GM23338 (cell line): ENCODE measurements at regions not wholly inside any gene's neighbourhood (a gene's known extent, or its start where the extent isn't known, plus 50 kb on each side); places are given as distances from the start of the nearest gene placed in this dataset.

ENCODE experiments used
- ATAC-seq: fragments of 200-7000 bp; cut with Tn5 transposase; 3 replicates; pipeline ENCODE4 v1.9.1; 2020
- DNase-seq: peaks from one replicate; pipeline ENCODE4 v3.0.0-alpha.2; 2015; ENCODE audit warnings: low spot score
- H2AFZ ChIP-seq: fragments of 200-600 bp; sonication (generic); 2 replicates; pipeline ENCODE4 v1.8.0; 2016; ENCODE audit warnings: antibody characterized with exemption, mild to moderate bottlenecking, moderate library complexity
- H3F3A ChIP-seq: fragments of 200-600 bp; sonication (generic); replicated peaks from 2 replicates; pipeline ENCODE4 v1.8.0; 2017; ENCODE audit warnings: antibody characterized with exemption, mixed run types, low read depth
- H3K27ac ChIP-seq: fragments of 200-600 bp; sonication (generic); 2 replicates; pipeline ENCODE4 v1.6.1; 2016; ENCODE audit warnings: low read depth
- H3K27me3 ChIP-seq: fragments of 200-600 bp; sonication (generic); 2 replicates; pipeline ENCODE4 v1.8.0; 2016; ENCODE audit warnings: mild to moderate bottlenecking, mixed run types, moderate library complexity; ENCODE audit not compliant: insufficient read depth
- H3K36me3 ChIP-seq: fragments of 200-600 bp; sonication (generic); 2 replicates; pipeline ENCODE4 v1.8.0; 2016; ENCODE audit warnings: mild to moderate bottlenecking; ENCODE audit not compliant: insufficient read depth
- H3K4me1 ChIP-seq: fragments of 200-600 bp; sonication (generic); 2 replicates; pipeline ENCODE4 v1.8.0; 2016; ENCODE audit warnings: mild to moderate bottlenecking, moderate library complexity; ENCODE audit not compliant: insufficient read depth
- H3K4me2 ChIP-seq: fragments of 200-600 bp; sonication (generic); 2 replicates; pipeline ENCODE4 v1.7.1; 2017; ENCODE audit warnings: mixed run types
- H3K4me3 ChIP-seq: fragments of 200-600 bp; sonication (generic); 2 replicates; pipeline ENCODE4 v1.6.1; 2016; ENCODE audit warnings: mixed run types
- H3K79me2 ChIP-seq: fragments of 200-600 bp; sonication (generic); replicated peaks from 2 replicates; pipeline ENCODE4 v1.8.0; 2017; ENCODE audit warnings: mild to moderate bottlenecking; ENCODE audit not compliant: insufficient read depth
- H3K9me2 ChIP-seq: fragments of 200-600 bp; sonication (generic); 2 replicates; pipeline ENCODE4 v1.8.0; 2017; ENCODE audit not compliant: insufficient read depth
- H4K20me1 ChIP-seq: fragments of 200-600 bp; sonication (generic); replicated peaks from 2 replicates; pipeline ENCODE4 v1.8.0; 2017; ENCODE audit warnings: mild to moderate bottlenecking; ENCODE audit not compliant: insufficient read depth
- H3K27ac Mint-ChIP-seq: 2 replicates; pipeline ENCODE4 v1.8.0; 2020; ENCODE audit warnings: inconsistent platforms, mild to moderate bottlenecking, moderate library complexity, mixed read lengths
- H3K27me3 Mint-ChIP-seq: 3 replicates; pipeline ENCODE4 v1.8.0; 2022; ENCODE audit warnings: low read depth, mild to moderate bottlenecking, moderate library complexity, mixed read lengths, inconsistent platforms; ENCODE audit not compliant: insufficient read depth, poor library complexity
- H3K36me3 Mint-ChIP-seq: 3 replicates; pipeline ENCODE4 v1.8.0; 2021; ENCODE audit warnings: low read depth, mild to moderate bottlenecking, inconsistent platforms, moderate library complexity, mixed read lengths
- H3K4me1 Mint-ChIP-seq: 3 replicates; pipeline ENCODE4 v1.8.0; 2020; ENCODE audit warnings: mild to moderate bottlenecking, inconsistent platforms, mixed read lengths
- H3K4me3 Mint-ChIP-seq: 3 replicates; pipeline ENCODE4 v1.8.0; 2021; ENCODE audit warnings: moderate library complexity, mild to moderate bottlenecking, inconsistent platforms, mixed read lengths
- H3K9me3 Mint-ChIP-seq: 3 replicates; pipeline ENCODE4 v1.8.0; 2020; ENCODE audit warnings: moderate library complexity, mild to moderate bottlenecking, inconsistent platforms, mixed read lengths
- CREB1 ChIP-seq: fragments of 250-450 bp; sonication (Bioruptor Pico); IDR thresholded peaks from 2 replicates; pipeline ENCODE4 v1.5.0; 2020; ENCODE audit warnings: low read depth, mild to moderate bottlenecking, moderate library complexity
- EZH2 ChIP-seq: fragments of 200-600 bp; sonication (generic); IDR thresholded peaks from one replicate; pipeline ENCODE4 v1.8.0; 2017; ENCODE audit warnings: antibody characterized with exemption, mild to moderate bottlenecking, low read depth; ENCODE audit not compliant: unreplicated experiment
- EZH2phosphoT487 ChIP-seq: fragments of 200-600 bp; sonication (generic); IDR thresholded peaks from one replicate; pipeline ENCODE4 v1.8.1; 2018; ENCODE audit warnings: antibody characterized with exemption; ENCODE audit not compliant: unreplicated experiment
- JUNB ChIP-seq: IDR thresholded peaks from one replicate; pipeline ENCODE4 v1.6.1; 2016; ENCODE audit warnings: antibody characterized with exemption; ENCODE audit not compliant: unreplicated experiment
- NANOG ChIP-seq: IDR thresholded peaks from 2 replicates; pipeline ENCODE4 v1.6.1; 2016; ENCODE audit warnings: antibody characterized with exemption, borderline replicate concordance
- POLR2AphosphoS5 ChIP-seq: IDR thresholded peaks from 2 replicates; pipeline ENCODE4 v1.6.1; 2016; ENCODE audit warnings: antibody characterized with exemption, low read depth
- STAT1 ChIP-seq: IDR thresholded peaks from one replicate; pipeline ENCODE4 v1.6.1; 2016; ENCODE audit warnings: antibody characterized with exemption; ENCODE audit not compliant: unreplicated experiment
- ZNF114 ChIP-seq: fragments of 250-450 bp; sonication (Bioruptor Pico); IDR thresholded peaks from 2 replicates; pipeline ENCODE4 v1.5.0; 2020; ENCODE audit warnings: mild to moderate bottlenecking, moderate library complexity
- ZNF331 ChIP-seq: fragments of 250-450 bp; sonication (Bioruptor Pico); IDR thresholded peaks from 2 replicates; pipeline ENCODE4 v1.5.0; 2020; ENCODE audit warnings: low read depth, mild to moderate bottlenecking, moderate library complexity
- TF ChIP-seq, protein P1 (sequence below): IDR thresholded peaks from 2 replicates; pipeline ENCODE4 v1.6.1; 2016; ENCODE audit warnings: antibody characterized with exemption
- TF ChIP-seq, protein P2 (sequence below): fragments of 250-450 bp; sonication (Bioruptor Pico); IDR thresholded peaks from 2 replicates; pipeline ENCODE4 v1.5.0; 2020; ENCODE audit warnings: mild to moderate bottlenecking, moderate library complexity
- TF ChIP-seq, protein P3 (sequence below): IDR thresholded peaks from one replicate; pipeline ENCODE4 v1.6.1; 2018; ENCODE audit warnings: antibody characterized with exemption; ENCODE audit not compliant: unreplicated experiment
- TF ChIP-seq, protein P4 (sequence below), 2 experiments: fragments of 200-600 bp in 1 of 2; sonication (generic) in 1 of 2; conservative IDR thresholded peaks; 2 replicates each; pipeline versions ENCODE4 v1.5.1 to v1.6.1; 2016 to 2017; ENCODE audit warnings: antibody characterized with exemption in 2 of 2, low read depth in 2 of 2, mild to moderate bottlenecking in 2 of 2, moderate library complexity in 1 of 2

DNA sequence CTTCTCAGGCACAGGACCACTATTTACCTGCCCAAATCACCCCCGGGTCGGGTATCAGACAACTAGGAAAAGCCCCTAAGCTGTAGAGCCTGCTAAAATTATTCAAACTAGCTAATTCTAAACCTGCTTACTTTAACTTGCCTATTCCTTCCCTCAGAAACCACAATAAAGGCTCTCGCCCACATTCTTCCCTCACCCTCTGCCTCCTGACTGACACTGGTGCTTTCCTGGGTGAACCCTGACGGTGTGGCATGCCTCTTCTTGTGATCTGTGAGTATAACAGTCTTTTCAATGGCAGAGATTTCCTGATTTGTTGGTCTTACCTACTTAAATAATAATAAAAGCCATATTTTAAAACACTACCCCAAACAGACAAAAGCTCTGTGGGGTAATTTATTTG, 209.4 kb upstream of the XIST start:
- H4K20me1 ChIP-seq: no peaks in the 10 kb centered on the region
- H3K36me3 ChIP-seq: no peaks in the 10 kb centered on the region
- no peaks in the 10 kb centered on the region for H3K9me3 Mint-ChIP-seq
- no peak overlapping the region for H3K27ac ChIP-seq
- no peak overlapping the region for H2AFZ ChIP-seq
- TF ChIP-seq STAT1: no peak
- no peak for TF ChIP-seq ZNF331
- TF ChIP-seq EZH2: no peak
- TF ChIP-seq, protein P1, sequence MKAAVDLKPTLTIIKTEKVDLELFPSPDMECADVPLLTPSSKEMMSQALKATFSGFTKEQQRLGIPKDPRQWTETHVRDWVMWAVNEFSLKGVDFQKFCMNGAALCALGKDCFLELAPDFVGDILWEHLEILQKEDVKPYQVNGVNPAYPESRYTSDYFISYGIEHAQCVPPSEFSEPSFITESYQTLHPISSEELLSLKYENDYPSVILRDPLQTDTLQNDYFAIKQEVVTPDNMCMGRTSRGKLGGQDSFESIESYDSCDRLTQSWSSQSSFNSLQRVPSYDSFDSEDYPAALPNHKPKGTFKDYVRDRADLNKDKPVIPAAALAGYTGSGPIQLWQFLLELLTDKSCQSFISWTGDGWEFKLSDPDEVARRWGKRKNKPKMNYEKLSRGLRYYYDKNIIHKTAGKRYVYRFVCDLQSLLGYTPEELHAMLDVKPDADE: no peak
- TF ChIP-seq EZH2phosphoT487: no peak
- no peak for TF ChIP-seq NANOG
- TF ChIP-seq, protein P2, sequence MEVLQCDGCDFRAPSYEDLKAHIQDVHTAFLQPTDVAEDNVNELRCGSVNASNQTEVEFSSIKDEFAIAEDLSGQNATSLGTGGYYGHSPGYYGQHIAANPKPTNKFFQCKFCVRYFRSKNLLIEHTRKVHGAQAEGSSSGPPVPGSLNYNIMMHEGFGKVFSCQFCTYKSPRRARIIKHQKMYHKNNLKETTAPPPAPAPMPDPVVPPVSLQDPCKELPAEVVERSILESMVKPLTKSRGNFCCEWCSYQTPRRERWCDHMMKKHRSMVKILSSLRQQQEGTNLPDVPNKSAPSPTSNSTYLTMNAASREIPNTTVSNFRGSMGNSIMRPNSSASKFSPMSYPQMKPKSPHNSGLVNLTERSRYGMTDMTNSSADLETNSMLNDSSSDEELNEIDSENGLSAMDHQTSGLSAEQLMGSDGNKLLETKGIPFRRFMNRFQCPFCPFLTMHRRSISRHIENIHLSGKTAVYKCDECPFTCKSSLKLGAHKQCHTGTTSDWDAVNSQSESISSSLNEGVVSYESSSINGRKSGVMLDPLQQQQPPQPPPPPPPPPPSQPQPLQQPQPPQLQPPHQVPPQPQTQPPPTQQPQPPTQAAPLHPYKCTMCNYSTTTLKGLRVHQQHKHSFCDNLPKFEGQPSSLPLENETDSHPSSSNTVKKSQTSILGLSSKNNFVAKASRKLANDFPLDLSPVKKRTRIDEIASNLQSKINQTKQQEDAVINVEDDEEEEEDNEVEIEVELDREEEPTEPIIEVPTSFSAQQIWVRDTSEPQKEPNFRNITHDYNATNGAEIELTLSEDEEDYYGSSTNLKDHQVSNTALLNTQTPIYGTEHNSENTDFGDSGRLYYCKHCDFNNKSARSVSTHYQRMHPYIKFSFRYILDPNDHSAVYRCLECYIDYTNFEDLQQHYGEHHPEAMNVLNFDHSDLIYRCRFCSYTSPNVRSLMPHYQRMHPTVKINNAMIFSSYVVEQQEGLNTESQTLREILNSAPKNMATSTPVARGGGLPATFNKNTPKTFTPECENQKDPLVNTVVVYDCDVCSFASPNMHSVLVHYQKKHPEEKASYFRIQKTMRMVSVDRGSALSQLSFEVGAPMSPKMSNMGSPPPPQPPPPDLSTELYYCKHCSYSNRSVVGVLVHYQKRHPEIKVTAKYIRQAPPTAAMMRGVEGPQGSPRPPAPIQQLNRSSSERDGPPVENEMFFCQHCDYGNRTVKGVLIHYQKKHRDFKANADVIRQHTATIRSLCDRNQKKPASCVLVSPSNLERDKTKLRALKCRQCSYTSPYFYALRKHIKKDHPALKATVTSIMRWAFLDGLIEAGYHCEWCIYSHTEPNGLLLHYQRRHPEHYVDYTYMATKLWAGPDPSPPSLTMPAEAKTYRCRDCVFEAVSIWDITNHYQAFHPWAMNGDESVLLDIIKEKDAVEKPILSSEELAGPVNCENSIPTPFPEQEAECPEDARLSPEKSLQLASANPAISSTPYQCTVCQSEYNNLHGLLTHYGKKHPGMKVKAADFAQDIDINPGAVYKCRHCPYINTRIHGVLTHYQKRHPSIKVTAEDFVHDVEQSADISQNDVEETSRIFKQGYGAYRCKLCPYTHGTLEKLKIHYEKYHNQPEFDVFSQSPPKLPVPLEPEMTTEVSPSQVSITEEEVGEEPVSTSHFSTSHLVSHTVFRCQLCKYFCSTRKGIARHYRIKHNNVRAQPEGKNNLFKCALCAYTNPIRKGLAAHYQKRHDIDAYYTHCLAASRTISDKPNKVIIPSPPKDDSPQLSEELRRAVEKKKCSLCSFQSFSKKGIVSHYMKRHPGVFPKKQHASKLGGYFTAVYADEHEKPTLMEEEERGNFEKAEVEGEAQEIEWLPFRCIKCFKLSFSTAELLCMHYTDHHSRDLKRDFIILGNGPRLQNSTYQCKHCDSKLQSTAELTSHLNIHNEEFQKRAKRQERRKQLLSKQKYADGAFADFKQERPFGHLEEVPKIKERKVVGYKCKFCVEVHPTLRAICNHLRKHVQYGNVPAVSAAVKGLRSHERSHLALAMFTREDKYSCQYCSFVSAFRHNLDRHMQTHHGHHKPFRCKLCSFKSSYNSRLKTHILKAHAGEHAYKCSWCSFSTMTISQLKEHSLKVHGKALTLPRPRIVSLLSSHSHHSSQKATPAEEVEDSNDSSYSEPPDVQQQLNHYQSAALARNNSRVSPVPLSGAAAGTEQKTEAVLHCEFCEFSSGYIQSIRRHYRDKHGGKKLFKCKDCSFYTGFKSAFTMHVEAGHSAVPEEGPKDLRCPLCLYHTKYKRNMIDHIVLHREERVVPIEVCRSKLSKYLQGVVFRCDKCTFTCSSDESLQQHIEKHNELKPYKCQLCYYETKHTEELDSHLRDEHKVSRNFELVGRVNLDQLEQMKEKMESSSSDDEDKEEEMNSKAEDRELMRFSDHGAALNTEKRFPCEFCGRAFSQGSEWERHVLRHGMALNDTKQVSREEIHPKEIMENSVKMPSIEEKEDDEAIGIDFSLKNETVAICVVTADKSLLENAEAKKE (CRISPR knock-in tag): no peak
- TF ChIP-seq POLR2AphosphoS5: no peak
- TF ChIP-seq CREB1 (CRISPR knock-in tag): no peak
- TF ChIP-seq ZNF114 (CRISPR knock-in tag): no peak
- TF ChIP-seq, protein P3, sequence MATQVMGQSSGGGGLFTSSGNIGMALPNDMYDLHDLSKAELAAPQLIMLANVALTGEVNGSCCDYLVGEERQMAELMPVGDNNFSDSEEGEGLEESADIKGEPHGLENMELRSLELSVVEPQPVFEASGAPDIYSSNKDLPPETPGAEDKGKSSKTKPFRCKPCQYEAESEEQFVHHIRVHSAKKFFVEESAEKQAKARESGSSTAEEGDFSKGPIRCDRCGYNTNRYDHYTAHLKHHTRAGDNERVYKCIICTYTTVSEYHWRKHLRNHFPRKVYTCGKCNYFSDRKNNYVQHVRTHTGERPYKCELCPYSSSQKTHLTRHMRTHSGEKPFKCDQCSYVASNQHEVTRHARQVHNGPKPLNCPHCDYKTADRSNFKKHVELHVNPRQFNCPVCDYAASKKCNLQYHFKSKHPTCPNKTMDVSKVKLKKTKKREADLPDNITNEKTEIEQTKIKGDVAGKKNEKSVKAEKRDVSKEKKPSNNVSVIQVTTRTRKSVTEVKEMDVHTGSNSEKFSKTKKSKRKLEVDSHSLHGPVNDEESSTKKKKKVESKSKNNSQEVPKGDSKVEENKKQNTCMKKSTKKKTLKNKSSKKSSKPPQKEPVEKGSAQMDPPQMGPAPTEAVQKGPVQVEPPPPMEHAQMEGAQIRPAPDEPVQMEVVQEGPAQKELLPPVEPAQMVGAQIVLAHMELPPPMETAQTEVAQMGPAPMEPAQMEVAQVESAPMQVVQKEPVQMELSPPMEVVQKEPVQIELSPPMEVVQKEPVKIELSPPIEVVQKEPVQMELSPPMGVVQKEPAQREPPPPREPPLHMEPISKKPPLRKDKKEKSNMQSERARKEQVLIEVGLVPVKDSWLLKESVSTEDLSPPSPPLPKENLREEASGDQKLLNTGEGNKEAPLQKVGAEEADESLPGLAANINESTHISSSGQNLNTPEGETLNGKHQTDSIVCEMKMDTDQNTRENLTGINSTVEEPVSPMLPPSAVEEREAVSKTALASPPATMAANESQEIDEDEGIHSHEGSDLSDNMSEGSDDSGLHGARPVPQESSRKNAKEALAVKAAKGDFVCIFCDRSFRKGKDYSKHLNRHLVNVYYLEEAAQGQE: no peak
- TF ChIP-seq JUNB: no peak
- TF ChIP-seq, protein P4, sequence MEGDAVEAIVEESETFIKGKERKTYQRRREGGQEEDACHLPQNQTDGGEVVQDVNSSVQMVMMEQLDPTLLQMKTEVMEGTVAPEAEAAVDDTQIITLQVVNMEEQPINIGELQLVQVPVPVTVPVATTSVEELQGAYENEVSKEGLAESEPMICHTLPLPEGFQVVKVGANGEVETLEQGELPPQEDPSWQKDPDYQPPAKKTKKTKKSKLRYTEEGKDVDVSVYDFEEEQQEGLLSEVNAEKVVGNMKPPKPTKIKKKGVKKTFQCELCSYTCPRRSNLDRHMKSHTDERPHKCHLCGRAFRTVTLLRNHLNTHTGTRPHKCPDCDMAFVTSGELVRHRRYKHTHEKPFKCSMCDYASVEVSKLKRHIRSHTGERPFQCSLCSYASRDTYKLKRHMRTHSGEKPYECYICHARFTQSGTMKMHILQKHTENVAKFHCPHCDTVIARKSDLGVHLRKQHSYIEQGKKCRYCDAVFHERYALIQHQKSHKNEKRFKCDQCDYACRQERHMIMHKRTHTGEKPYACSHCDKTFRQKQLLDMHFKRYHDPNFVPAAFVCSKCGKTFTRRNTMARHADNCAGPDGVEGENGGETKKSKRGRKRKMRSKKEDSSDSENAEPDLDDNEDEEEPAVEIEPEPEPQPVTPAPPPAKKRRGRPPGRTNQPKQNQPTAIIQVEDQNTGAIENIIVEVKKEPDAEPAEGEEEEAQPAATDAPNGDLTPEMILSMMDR (conservative IDR thresholded peaks at IDR 0.05; ENCODE audit: low read depth in 2 of 2): no peak
- H3K4me3 Mint-ChIP-seq: no peak overlapping the region
- H3K27ac Mint-ChIP-seq: no peak overlapping the region
- no peaks in the 10 kb centered on the region for H3K9me2 ChIP-seq
- H3K79me2 ChIP-seq: no peaks in the 10 kb centered on the region
- H3K4me3 ChIP-seq: no peak overlapping the region
- H3K27me3 Mint-ChIP-seq: no peaks in the 10 kb centered on the region
- H3K4me1 ChIP-seq: peaks cover 10% of the 10 kb centered on the region
- no peaks in the 10 kb centered on the region for H3K27me3 ChIP-seq
- DNase-seq (no peak), ATAC-seq (no peak)
- no peaks in the 10 kb centered on the region for H3K36me3 Mint-ChIP-seq
- no peak overlapping the region for H3K4me2 ChIP-seq
- H3F3A ChIP-seq: no peaks in the 10 kb centered on the region
- peaks cover 8% of the 10 kb centered on the region for H3K4me1 Mint-ChIP-seq
